Chondrocyte (in vitro differentiated cells): ENCODE measurements at regions not wholly inside any gene's neighbourhood (a gene's known extent, or its start where the extent isn't known, plus 50 kb on each side); places are given as distances from the start of the nearest gene placed in this dataset.

Source experiments
- DNase-seq: peaks from one replicate; pipeline ENCODE4 v3.0.0; 2021; ENCODE audit warnings: mixed read lengths, low spot score
- H3K27ac Mint-ChIP-seq: one replicate; pipeline ENCODE4 v1.8.0; 2021; ENCODE audit warnings: mild to moderate bottlenecking, moderate library complexity, mixed read lengths; ENCODE audit not compliant: unreplicated experiment
- H3K27me3 Mint-ChIP-seq: 2 replicates; pipeline ENCODE4 v1.8.0; 2021; ENCODE audit warnings: low read depth, mixed read lengths
- H3K36me3 Mint-ChIP-seq: 2 replicates; pipeline ENCODE4 v1.8.0; 2021; ENCODE audit warnings: low read depth, mixed read lengths
- H3K4me1 Mint-ChIP-seq: 2 replicates; pipeline ENCODE4 v1.8.0; 2021; ENCODE audit warnings: low read depth, mild to moderate bottlenecking, mixed read lengths
- H3K4me3 Mint-ChIP-seq: one replicate; pipeline ENCODE4 v1.8.0; 2021; ENCODE audit warnings: mild to moderate bottlenecking, moderate library complexity, mixed read lengths; ENCODE audit not compliant: unreplicated experiment
- H3K9me3 Mint-ChIP-seq: 2 replicates; pipeline ENCODE4 v1.8.0; 2021; ENCODE audit warnings: low read depth, mixed read lengths
- TF ChIP-seq, protein P1 (sequence below): fragments of 200-600 bp; sonication (generic); IDR thresholded peaks from 2 replicates; pipeline ENCODE4 v1.5.0; 2021; ENCODE audit warnings: antibody characterized with exemption, mild to moderate bottlenecking, moderate library complexity

GRCh38 chr17:22233382-22233781, 541.1 kb downstream of the KCNJ18 start:
- Mint-ChIP-seq H3K27ac (no peak overlapping the region), H3K36me3 (no peaks in the 10 kb centered on the region), H3K9me3 (peaks cover 29% of the 10 kb centered on the region), H3K4me1 (no peaks in the 10 kb centered on the region), H3K27me3 (no peaks in the 10 kb centered on the region), H3K4me3 (no peak overlapping the region)
- no peak for DNase-seq
- TF ChIP-seq, protein P1, sequence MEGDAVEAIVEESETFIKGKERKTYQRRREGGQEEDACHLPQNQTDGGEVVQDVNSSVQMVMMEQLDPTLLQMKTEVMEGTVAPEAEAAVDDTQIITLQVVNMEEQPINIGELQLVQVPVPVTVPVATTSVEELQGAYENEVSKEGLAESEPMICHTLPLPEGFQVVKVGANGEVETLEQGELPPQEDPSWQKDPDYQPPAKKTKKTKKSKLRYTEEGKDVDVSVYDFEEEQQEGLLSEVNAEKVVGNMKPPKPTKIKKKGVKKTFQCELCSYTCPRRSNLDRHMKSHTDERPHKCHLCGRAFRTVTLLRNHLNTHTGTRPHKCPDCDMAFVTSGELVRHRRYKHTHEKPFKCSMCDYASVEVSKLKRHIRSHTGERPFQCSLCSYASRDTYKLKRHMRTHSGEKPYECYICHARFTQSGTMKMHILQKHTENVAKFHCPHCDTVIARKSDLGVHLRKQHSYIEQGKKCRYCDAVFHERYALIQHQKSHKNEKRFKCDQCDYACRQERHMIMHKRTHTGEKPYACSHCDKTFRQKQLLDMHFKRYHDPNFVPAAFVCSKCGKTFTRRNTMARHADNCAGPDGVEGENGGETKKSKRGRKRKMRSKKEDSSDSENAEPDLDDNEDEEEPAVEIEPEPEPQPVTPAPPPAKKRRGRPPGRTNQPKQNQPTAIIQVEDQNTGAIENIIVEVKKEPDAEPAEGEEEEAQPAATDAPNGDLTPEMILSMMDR = no peak

DNA sequence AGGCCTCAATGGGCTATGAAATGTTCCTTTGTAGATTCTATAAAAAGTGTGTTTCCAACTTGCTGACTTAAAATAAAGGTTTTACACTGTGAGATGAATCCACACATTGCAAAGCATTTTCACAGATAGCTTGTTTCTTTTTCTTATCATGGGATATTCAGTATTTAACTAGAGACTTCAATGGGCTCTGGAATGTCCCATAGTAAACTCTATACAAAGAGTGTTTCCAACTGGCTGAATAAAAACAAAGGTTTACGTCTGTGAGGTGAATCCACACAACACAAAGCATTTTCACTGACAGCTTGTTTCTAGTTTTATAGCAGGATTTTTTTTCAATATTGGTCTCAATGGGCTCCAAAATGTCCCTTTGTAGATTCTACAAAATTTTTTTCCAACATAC, 550.1 kb downstream of the KCNJ18 start:
- no peak for DNase-seq
- H3K36me3 Mint-ChIP-seq = no peaks in the 10 kb centered on the region
- no peak overlapping the region for H3K4me3 Mint-ChIP-seq
- peaks cover 42% of the 10 kb centered on the region for H3K9me3 Mint-ChIP-seq
- no peaks in the 10 kb centered on the region for H3K4me1 Mint-ChIP-seq
- H3K27ac Mint-ChIP-seq = no peak overlapping the region
- H3K27me3 Mint-ChIP-seq = no peaks in the 10 kb centered on the region
- TF ChIP-seq, protein P1 = no peak

GRCh38 chr17:22251498-22251897, 559.2 kb downstream of the KCNJ18 start:
- Mint-ChIP-seq H3K36me3 (no peaks in the 10 kb centered on the region), H3K9me3 (peaks cover 18% of the 10 kb centered on the region), H3K27ac (no peak overlapping the region), H3K27me3 (no peaks in the 10 kb centered on the region), H3K4me3 (no peak overlapping the region), H3K4me1 (no peaks in the 10 kb centered on the region)
- TF ChIP-seq, protein P1 = no peak
- no peak for DNase-seq

GRCh38 chr17:22253007-22253406, 560.7 kb downstream of the KCNJ18 start:
- H3K27me3 Mint-ChIP-seq = no peaks in the 10 kb centered on the region
- no peaks in the 10 kb centered on the region for H3K36me3 Mint-ChIP-seq
- no peak overlapping the region for H3K27ac Mint-ChIP-seq
- H3K4me1 Mint-ChIP-seq = no peaks in the 10 kb centered on the region
- no peak for DNase-seq
- no peak overlapping the region for H3K4me3 Mint-ChIP-seq
- H3K9me3 Mint-ChIP-seq = peaks cover 23% of the 10 kb centered on the region
- TF ChIP-seq, protein P1 = no peak

DNA sequence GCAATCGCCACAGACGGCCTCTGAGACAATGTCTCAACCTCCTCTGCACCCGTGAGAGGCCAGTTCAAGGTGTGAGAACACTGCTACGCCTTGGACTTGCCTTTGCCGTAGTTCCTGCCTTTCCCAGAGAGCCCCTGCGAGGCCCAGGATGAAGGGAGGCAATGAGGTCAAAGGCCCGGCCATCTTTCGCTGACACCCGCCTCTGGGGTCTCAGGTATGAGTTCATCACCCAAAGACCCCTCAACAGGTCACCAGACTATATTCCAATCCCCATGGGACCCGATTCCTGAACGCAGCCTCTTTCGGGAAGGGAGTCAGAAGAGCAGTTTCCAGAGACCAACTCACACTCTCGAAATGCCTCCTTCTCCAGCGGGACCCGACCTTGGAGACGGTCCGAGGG, 573.5 kb downstream of the KCNJ18 start:
- H3K9me3 Mint-ChIP-seq = peaks cover 37% of the 10 kb centered on the region
- DNase-seq = peak; percentile 62
- H3K36me3 Mint-ChIP-seq = no peaks in the 10 kb centered on the region
- no peak overlapping the region for H3K27ac Mint-ChIP-seq
- H3K27me3 Mint-ChIP-seq = no peaks in the 10 kb centered on the region
- H3K4me1 Mint-ChIP-seq = no peaks in the 10 kb centered on the region
- no peak overlapping the region for H3K4me3 Mint-ChIP-seq
- TF ChIP-seq, protein P1 = no peak
